ENCODE measurements at regions not wholly inside any gene's neighbourhood (a gene's known extent, or its start where the extent isn't known, plus 50 kb on each side); places are given as distances from the start of the nearest gene placed in this dataset.
A peak's percentile ranks its signal among the peaks of the same experiment; 100 is the strongest.

DNA sequence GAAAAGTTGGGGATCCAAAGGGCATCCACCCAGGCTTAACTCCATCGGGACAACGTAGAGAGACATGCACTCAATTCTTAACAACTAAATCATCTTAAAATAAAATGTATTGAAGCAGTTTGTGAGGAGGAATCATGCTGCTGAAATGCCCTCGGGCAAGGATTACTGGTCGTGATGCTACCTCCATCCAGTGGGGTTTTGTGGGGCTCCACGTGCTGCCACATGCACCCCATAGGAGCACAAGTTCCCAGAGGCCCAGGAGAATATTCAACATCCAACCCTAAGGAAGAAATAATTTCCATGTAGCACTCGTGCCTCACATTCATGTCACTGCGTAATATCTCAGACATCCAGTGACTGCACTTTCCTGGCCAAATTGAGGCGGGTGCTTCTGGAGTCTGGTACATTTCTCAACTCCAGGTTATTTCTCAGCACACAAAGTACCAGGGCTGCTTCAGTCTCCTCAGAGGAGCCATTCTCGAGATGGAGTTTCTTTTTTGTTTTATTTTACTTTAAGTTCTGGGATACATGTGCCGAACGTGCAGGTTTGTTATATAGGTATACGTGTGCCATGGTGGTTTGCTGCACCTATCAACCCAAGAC is 429.8 kb downstream of the FOXO1 start:
- TF ChIP-seq, protein P1, sequence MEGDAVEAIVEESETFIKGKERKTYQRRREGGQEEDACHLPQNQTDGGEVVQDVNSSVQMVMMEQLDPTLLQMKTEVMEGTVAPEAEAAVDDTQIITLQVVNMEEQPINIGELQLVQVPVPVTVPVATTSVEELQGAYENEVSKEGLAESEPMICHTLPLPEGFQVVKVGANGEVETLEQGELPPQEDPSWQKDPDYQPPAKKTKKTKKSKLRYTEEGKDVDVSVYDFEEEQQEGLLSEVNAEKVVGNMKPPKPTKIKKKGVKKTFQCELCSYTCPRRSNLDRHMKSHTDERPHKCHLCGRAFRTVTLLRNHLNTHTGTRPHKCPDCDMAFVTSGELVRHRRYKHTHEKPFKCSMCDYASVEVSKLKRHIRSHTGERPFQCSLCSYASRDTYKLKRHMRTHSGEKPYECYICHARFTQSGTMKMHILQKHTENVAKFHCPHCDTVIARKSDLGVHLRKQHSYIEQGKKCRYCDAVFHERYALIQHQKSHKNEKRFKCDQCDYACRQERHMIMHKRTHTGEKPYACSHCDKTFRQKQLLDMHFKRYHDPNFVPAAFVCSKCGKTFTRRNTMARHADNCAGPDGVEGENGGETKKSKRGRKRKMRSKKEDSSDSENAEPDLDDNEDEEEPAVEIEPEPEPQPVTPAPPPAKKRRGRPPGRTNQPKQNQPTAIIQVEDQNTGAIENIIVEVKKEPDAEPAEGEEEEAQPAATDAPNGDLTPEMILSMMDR (conservative IDR thresholded peaks at IDR 0.05; ENCODE audit: low read length): no peak
- DNase-seq (ENCODE audit: low read depth): peak; percentile 53

DNA sequence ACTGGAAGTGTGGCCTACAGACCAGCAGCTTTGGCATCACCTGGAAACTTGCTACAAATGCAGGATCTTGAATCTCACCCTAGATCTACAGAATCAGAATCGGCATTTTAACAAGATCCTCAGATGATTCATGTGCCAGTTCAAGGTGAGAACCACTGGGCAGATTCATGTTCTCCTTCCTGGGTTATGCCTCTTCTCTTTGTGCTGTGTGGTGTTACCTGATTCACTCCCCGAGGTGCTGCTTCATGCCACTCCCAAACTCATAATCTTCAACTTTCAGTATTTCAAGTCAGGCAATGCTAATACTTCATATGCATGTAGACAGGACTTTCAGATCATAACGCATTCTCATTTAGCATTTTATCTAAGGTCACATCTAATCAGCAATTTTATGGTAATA is 427.7 kb downstream of the FOXO1 start:
- TF ChIP-seq, protein P1 (conservative IDR thresholded peaks at IDR 0.05; ENCODE audit: low read length): no peak
- no peak for DNase-seq (ENCODE audit: low read depth)
- H3K4me3 ChIP-seq (ENCODE audit: low read length): no peak overlapping the region

More for the DNA sequence above, 429.8 kb downstream of the FOXO1 start:
- no peak overlapping the region for H3K4me3 ChIP-seq (ENCODE audit: low read length)

DNA sequence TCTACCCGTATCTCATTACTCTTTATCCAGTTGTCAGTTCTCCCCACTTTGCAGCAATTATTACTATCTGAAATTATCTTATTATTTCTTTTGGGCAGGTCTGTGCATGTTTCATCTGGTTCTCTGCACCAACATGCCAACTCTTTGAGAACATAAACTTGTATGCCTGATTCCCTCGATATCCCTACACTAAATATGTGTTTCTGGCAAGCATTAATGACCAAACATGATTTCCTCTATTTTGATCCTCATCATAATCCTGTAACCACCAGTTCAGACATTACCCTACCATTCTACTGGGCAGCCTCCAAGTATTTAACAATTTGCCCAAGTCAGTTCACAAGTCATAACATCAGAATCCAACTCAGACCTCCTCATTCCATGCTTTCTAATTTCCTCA is 426.1 kb downstream of the FOXO1 start:
- TF ChIP-seq, protein P1 (conservative IDR thresholded peaks at IDR 0.05; ENCODE audit: low read length): no peak
- H3K4me3 ChIP-seq (ENCODE audit: low read length): no peak overlapping the region
- DNase-seq (ENCODE audit: low read depth): no peak

DNA sequence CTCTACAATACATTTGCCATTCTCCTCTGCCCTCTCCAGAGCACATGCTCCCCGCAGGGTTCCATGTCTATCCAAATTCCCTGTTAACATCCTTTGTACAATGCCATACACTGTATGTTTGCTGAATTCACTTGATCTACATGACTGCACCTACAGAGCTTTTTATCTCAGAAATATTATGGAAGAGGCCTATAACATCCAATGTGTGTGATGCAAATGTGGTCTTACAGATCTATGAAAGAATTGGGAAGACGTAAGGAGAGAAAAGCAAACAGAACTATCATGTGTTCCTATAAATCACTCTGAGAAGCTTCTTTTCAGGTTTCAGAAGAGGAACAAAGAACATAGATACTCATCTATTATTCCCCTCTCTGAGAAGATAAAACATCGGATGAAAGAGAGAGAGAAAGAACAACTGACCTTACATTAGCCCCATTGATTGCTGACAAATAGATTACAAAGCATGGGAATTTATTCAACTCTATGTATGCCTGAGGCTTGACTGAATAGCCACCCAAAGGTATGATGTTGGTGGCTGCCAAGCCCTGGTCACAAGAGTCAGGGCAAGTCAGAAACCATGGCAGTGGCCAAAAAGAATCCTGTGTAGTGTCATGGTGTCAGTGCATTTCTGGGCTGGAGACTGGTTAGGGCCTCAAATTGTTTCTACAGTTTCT is 425.2 kb downstream of the FOXO1 start:
- TF ChIP-seq, protein P1 (conservative IDR thresholded peaks at IDR 0.05; ENCODE audit: low read length): no peak
- no peak overlapping the region for H3K4me3 ChIP-seq (ENCODE audit: low read length)
- DNase-seq (ENCODE audit: low read depth): no peak

DNA sequence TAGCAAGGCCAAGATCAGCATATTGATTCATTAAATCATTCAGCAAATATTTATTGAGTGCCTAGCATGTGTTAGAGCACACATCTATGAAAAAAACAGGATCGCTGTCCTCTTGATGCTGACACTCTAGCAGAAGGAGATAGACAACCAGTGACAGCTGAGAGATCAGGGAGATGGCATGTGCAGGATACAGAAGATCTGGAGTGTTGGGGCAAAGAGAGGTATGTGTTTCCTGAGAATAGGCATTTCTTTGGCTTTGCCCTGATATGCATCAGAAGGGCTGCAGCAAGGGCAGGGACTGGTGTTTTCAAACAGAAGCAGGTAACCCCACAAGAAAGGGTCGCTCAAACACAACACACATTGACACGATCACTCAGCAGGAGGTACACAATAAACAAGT is 423.4 kb downstream of the FOXO1 start:
- TF ChIP-seq, protein P1 (conservative IDR thresholded peaks at IDR 0.05; ENCODE audit: low read length): no peak
- DNase-seq (ENCODE audit: low read depth): no peak
- H3K4me3 ChIP-seq (ENCODE audit: low read length): no peak overlapping the region

DNA sequence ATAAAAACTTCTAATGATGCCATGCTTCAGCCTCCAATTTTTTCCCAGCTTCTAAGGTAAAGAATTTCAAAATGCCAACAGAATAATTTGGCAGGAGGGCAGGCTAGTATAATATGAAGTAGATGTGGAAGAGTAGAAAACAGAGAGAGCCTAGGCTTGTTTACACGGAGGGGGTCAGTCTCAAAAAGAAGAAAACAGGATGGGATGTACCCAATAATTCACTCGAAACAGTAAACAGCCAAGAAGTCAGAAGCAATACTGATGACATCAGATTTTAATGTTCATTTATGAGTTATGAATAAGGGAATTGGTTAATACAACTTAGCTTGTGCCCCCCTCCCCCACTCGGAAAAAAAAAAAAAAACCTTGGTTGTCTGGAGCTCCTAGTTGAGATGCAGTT is 422.5 kb downstream of the FOXO1 start:
- DNase-seq (ENCODE audit: low read depth): no peak
- TF ChIP-seq, protein P1 (conservative IDR thresholded peaks at IDR 0.05; ENCODE audit: low read length): no peak
- no peak overlapping the region for H3K4me3 ChIP-seq (ENCODE audit: low read length)

DNA sequence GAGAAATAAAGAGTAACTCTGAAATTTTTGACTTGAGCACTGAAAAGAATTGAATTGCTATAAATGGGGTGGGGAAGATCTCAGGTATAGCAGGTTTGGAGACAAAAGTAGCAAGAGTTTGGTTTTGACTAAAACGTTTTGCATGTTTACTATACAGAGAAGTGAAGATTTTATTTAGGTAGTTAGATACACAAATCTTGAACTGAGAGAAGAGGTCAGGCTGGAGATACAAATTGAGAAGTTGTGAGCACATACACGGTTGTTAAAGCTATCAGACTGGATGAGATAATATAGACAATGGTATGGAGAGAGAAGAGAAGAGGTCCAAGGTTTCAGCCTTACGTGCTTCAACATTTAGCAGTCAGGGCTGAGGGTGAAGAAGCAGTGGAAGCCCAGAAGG is 420.9 kb downstream of the FOXO1 start:
- no peak for DNase-seq (ENCODE audit: low read depth)
- TF ChIP-seq, protein P1 (conservative IDR thresholded peaks at IDR 0.05; ENCODE audit: low read length): no peak

More for the DNA sequence above, 420.9 kb downstream of the FOXO1 start:
- H3K4me3 ChIP-seq (ENCODE audit: low read length): no peak overlapping the region

Data from AG10803 (cell line).